ENCODE measurements at regions not wholly inside any gene's neighbourhood (a gene's known extent, or its start where the extent isn't known, plus 50 kb on each side); places are given as distances from the start of the nearest gene placed in this dataset.

- Histone ChIP-seq H3K4me3 (ENCODE audit: low read length in 3 of 3) (no peak overlapping the region), H3K27ac (ENCODE audit: low read depth, low read length) (no peak overlapping the region), H3K9me3 (ENCODE audit: control insufficient read depth in 3 of 3, low read length in 3 of 3) (no peaks in the 10 kb centered on the region), H3K36me3 (ENCODE audit: control insufficient read depth in 3 of 3, insufficient read depth in 3 of 3, low read length in 3 of 3) (no peaks in the 10 kb centered on the region), H3K4me1 (ENCODE audit: control insufficient read depth in 3 of 3, insufficient read depth in 3 of 3, low read length in 3 of 3) (no peaks in the 10 kb centered on the region), H3K9ac (ENCODE audit: low read depth in 1 of 3, low read length in 3 of 3) (no peak overlapping the region), H3K27me3 (ENCODE audit: control insufficient read depth in 3 of 3, insufficient read depth in 3 of 3, low read length in 3 of 3) (peaks cover 24 to 52% (median 34%) of the 10 kb centered on the region in 3 donors)
Observed at GRCh38 chr1:37261129-37261528, 213.3 kb upstream of the ZC3H12A start.

GRCh38 chr1:37262439-37263170, 211.8 kb upstream of the ZC3H12A start:
- Histone ChIP-seq H3K27me3 (ENCODE audit: control insufficient read depth in 3 of 3, insufficient read depth in 3 of 3, low read length in 3 of 3) (peaks cover 15 to 45% (median 19%) of the 10 kb centered on the region in 3 donors), H3K4me3 (ENCODE audit: low read length in 3 of 3) (no peak overlapping the region), H3K27ac (ENCODE audit: low read depth, low read length) (no peak overlapping the region), H3K4me1 (ENCODE audit: control insufficient read depth in 3 of 3, insufficient read depth in 3 of 3, low read length in 3 of 3) (no peaks in the 10 kb centered on the region), H3K36me3 (ENCODE audit: control insufficient read depth in 3 of 3, insufficient read depth in 3 of 3, low read length in 3 of 3) (no peaks in the 10 kb centered on the region), H3K9ac (ENCODE audit: low read depth in 1 of 3, low read length in 3 of 3) (no peak overlapping the region), H3K9me3 (ENCODE audit: control insufficient read depth in 3 of 3, low read length in 3 of 3) (no peaks in the 10 kb centered on the region)

DNA sequence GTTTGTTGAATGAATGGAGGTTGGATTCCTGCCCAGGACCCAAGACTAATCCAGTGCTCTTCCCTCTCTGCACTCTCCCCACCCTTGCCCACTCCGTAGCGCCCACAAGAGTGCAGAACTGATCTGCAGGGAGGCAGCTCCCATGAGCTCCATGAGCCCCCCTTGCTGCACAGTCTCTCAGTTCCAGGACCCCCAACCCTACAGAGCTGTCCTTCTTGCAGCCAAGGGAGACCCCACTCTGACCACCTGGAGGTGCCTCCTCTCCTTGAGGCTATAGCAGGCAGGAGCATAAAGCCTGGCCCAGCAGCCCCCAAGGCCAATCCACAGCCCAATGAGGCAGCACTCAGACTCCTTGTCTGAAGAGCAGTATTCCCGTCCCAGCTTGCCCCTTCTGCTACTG, 209.2 kb upstream of the ZC3H12A start:
- Histone ChIP-seq H3K9ac (ENCODE audit: low read depth in 1 of 3, low read length in 3 of 3) (no peak overlapping the region), H3K27me3 (ENCODE audit: control insufficient read depth in 3 of 3, insufficient read depth in 3 of 3, low read length in 3 of 3) (peaks cover 0 to 25% (median 5%) of the 10 kb centered on the region in 3 donors), H3K27ac (ENCODE audit: low read depth, low read length) (no peak overlapping the region), H3K9me3 (ENCODE audit: control insufficient read depth in 3 of 3, low read length in 3 of 3) (no peaks in the 10 kb centered on the region), H3K36me3 (ENCODE audit: control insufficient read depth in 3 of 3, insufficient read depth in 3 of 3, low read length in 3 of 3) (no peaks in the 10 kb centered on the region), H3K4me3 (ENCODE audit: low read length in 3 of 3) (no peak overlapping the region), H3K4me1 (ENCODE audit: control insufficient read depth in 3 of 3, insufficient read depth in 3 of 3, low read length in 3 of 3) (no peaks in the 10 kb centered on the region)

- Histone ChIP-seq H3K27me3 (ENCODE audit: control insufficient read depth in 3 of 3, insufficient read depth in 3 of 3, low read length in 3 of 3) (peaks cover 0 to 22% (median 5%) of the 10 kb centered on the region in 3 donors), H3K36me3 (ENCODE audit: control insufficient read depth in 3 of 3, insufficient read depth in 3 of 3, low read length in 3 of 3) (no peaks in the 10 kb centered on the region), H3K9ac (ENCODE audit: low read depth in 1 of 3, low read length in 3 of 3) (no peak overlapping the region), H3K9me3 (ENCODE audit: control insufficient read depth in 3 of 3, low read length in 3 of 3) (no peaks in the 10 kb centered on the region), H3K4me3 (ENCODE audit: low read length in 3 of 3) (no peak overlapping the region), H3K27ac (ENCODE audit: low read depth, low read length) (no peak overlapping the region), H3K4me1 (ENCODE audit: control insufficient read depth in 3 of 3, insufficient read depth in 3 of 3, low read length in 3 of 3) (no peaks in the 10 kb centered on the region)
Observed at GRCh38 chr1:37265786-37266667, 208.4 kb upstream of the ZC3H12A start.

DNA sequence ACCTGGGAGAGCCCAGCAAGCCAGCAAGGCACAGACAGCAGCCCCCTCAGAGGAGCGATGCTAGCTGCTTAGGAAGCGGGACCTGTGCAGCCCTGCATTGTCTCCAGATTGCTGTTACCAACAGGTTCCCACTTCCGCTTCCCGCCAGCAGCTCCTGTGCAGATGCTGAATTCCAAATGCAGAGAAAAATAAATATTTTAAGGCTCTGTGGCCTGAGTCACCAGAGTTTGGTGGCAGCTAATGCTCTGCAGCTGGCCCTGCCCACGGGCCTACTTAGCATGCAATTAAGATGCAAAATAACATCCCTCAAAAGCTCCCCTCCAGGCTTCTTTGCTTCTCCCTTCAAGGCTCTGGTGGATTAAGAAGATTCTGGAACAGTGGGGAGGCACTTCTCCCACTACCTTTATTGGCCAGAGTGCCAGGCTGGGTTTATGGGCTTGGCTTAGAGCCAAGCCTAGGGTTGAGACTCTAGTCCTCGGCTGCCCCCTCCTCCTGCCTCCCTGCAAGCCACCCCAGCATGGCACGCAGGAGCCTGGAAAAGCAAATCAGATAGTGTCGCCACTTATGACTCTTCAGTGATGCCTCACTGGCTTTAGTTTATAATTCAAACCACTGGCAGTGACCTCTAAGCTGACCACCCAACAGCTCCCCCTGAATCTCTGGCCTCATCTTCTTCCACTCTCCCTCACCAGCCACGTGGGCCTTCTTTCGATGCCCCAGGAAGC, 207.1 kb upstream of the ZC3H12A start:
- H3K4me3 ChIP-seq (ENCODE audit: low read length in 3 of 3) = no peak overlapping the region
- H3K27ac ChIP-seq (ENCODE audit: low read depth, low read length) = no peak overlapping the region
- H3K27me3 ChIP-seq (ENCODE audit: control insufficient read depth in 3 of 3, insufficient read depth in 3 of 3, low read length in 3 of 3) = peaks cover 3 to 34% (median 5%) of the 10 kb centered on the region in 3 donors
- H3K36me3 ChIP-seq (ENCODE audit: control insufficient read depth in 3 of 3, insufficient read depth in 3 of 3, low read length in 3 of 3) = no peaks in the 10 kb centered on the region
- H3K9ac ChIP-seq (ENCODE audit: low read depth in 1 of 3, low read length in 3 of 3) = no peak overlapping the region
- no peaks in the 10 kb centered on the region for H3K9me3 ChIP-seq (ENCODE audit: control insufficient read depth in 3 of 3, low read length in 3 of 3)
- no peaks in the 10 kb centered on the region for H3K4me1 ChIP-seq (ENCODE audit: control insufficient read depth in 3 of 3, insufficient read depth in 3 of 3, low read length in 3 of 3)

DNA sequence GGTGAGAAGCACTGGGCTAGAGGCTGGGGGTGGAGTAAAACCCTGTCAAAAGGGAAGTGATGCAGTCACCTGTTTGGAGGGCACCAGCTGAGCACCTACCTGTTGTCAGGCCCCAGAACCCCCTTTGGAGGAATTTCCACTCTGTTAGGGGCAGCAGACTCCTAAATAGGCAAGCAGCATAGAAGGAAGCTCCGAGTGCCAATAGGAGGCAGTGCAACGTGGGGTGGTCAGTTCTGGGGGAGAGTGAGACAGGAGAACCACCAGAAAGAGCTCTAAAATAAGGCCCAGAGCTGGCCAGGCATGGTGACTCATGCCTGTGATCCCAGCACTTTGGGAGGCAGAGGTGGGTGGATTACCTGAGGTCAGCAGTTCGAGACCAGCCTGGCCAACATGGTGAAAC, 203.7 kb upstream of the ZC3H12A start:
- Histone ChIP-seq H3K4me3 (ENCODE audit: low read length in 3 of 3) (no peak overlapping the region), H3K9me3 (ENCODE audit: control insufficient read depth in 3 of 3, low read length in 3 of 3) (no peaks in the 10 kb centered on the region), H3K27me3 (ENCODE audit: control insufficient read depth in 3 of 3, insufficient read depth in 3 of 3, low read length in 3 of 3) (peaks cover 3 to 30% (median 14%) of the 10 kb centered on the region in 3 donors), H3K9ac (ENCODE audit: low read depth in 1 of 3, low read length in 3 of 3) (no peak overlapping the region), H3K27ac (ENCODE audit: low read depth, low read length) (no peak overlapping the region), H3K36me3 (ENCODE audit: control insufficient read depth in 3 of 3, insufficient read depth in 3 of 3, low read length in 3 of 3) (no peaks in the 10 kb centered on the region), H3K4me1 (ENCODE audit: control insufficient read depth in 3 of 3, insufficient read depth in 3 of 3, low read length in 3 of 3) (no peaks in the 10 kb centered on the region)

DNA sequence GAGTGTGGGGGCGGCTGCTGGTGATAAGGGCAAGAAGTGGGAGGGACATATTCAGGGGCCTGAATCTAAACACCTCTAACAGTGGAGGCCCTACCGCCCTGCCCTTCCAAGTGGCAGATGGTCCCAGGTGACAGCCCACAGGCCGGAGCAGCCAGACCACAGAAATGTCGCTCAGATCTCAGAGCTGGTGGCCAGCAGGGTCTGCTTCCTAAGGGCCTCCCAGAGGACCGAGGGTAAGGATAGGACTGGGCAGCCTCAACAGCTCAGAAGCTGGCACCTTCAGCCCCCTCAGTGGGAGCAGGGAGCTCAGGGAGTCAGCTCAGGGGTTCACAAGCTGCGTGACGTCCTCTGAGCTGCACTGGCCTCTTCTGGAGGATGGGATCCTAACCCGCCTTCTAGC, 201.8 kb upstream of the ZC3H12A start:
- H3K4me1 ChIP-seq (ENCODE audit: control insufficient read depth in 3 of 3, insufficient read depth in 3 of 3, low read length in 3 of 3) = no peaks in the 10 kb centered on the region
- H3K9me3 ChIP-seq (ENCODE audit: control insufficient read depth in 3 of 3, low read length in 3 of 3) = no peaks in the 10 kb centered on the region
- no peaks in the 10 kb centered on the region for H3K36me3 ChIP-seq (ENCODE audit: control insufficient read depth in 3 of 3, insufficient read depth in 3 of 3, low read length in 3 of 3)
- H3K9ac ChIP-seq (ENCODE audit: low read depth in 1 of 3, low read length in 3 of 3) = no peak overlapping the region
- H3K27me3 ChIP-seq (ENCODE audit: control insufficient read depth in 3 of 3, insufficient read depth in 3 of 3, low read length in 3 of 3) = peaks cover 3 to 26% (median 19%) of the 10 kb centered on the region in 3 donors
- no peak overlapping the region for H3K4me3 ChIP-seq (ENCODE audit: low read length in 3 of 3)
- no peak overlapping the region for H3K27ac ChIP-seq (ENCODE audit: low read depth, low read length)

DNA sequence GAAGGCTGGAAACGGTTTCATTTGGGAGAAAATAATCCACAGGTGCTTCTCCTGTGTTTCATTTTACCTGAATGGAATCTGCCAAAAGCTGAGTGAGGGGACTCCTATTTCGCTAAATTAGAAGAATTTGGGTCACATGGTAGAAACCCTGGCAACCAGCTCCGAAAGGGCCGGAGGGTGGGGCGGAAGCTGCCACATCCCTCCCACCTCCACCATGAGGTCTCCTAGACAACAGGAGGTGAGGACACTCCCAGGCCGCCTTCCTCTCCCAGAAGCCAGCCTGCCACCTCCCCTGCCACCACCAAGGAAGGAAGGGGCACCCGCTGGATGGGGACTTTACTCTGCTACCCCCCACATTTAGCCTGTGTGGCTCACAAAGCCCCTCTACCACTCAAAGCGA, 199.9 kb upstream of the ZC3H12A start:
- Histone ChIP-seq H3K27ac (ENCODE audit: low read depth, low read length) (no peak overlapping the region), H3K9me3 (ENCODE audit: control insufficient read depth in 3 of 3, low read length in 3 of 3) (no peaks in the 10 kb centered on the region), H3K4me1 (ENCODE audit: control insufficient read depth in 3 of 3, insufficient read depth in 3 of 3, low read length in 3 of 3) (no peaks in the 10 kb centered on the region), H3K9ac (ENCODE audit: low read depth in 1 of 3, low read length in 3 of 3) (no peak overlapping the region), H3K27me3 (ENCODE audit: control insufficient read depth in 3 of 3, insufficient read depth in 3 of 3, low read length in 3 of 3) (peaks cover 6 to 26% (median 21%) of the 10 kb centered on the region in 3 donors), H3K36me3 (ENCODE audit: control insufficient read depth in 3 of 3, insufficient read depth in 3 of 3, low read length in 3 of 3) (no peaks in the 10 kb centered on the region), H3K4me3 (ENCODE audit: low read length in 3 of 3) (no peak overlapping the region)

DNA sequence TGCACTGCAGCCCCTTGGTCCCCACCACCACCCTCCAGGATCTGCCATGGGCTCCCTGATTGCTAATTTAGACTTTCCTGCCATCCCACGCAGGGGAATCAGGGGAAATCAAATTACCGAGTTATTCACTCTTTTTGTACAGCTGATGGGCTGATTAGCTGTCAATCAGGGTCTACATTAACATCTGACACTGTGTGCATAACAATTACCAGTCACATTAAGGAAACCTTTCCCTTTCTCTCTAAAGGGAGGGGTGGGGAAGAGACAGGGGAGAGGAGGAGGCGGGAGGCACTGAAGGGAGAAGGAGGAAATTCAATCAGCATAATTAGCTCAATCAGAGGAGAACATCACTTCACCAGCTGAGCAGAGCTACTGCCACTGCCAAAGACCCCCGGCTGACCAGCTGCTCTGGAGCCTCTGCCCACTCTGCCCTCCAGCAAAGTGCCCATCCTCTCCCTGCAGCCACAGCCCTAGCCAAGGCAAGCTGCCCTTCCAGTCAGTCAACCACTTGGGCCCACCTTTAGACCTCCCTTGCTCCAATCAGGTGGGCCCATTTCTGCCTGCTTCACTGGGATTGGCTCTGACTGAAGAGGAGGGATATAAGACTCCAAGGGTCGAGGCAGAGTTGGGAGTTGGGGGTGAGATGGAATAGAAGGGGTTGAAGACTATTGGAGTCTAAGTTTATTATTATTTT, 199.3 kb upstream of the ZC3H12A start:
- H3K36me3 ChIP-seq (ENCODE audit: control insufficient read depth in 3 of 3, insufficient read depth in 3 of 3, low read length in 3 of 3) = no peaks in the 10 kb centered on the region
- peaks cover 0 to 3% (median 0%) of the 10 kb centered on the region in 3 donors for H3K9me3 ChIP-seq (ENCODE audit: control insufficient read depth in 3 of 3, low read length in 3 of 3)
- H3K27me3 ChIP-seq (ENCODE audit: control insufficient read depth in 3 of 3, insufficient read depth in 3 of 3, low read length in 3 of 3) = peaks cover 6 to 25% (median 23%) of the 10 kb centered on the region in 3 donors
- no peaks in the 10 kb centered on the region for H3K4me1 ChIP-seq (ENCODE audit: control insufficient read depth in 3 of 3, insufficient read depth in 3 of 3, low read length in 3 of 3)
- no peak overlapping the region for H3K9ac ChIP-seq (ENCODE audit: low read depth in 1 of 3, low read length in 3 of 3)
- H3K4me3 ChIP-seq (ENCODE audit: low read length in 3 of 3) = no peak overlapping the region
- no peak overlapping the region for H3K27ac ChIP-seq (ENCODE audit: low read depth, low read length)
